AG04449 (cell line): ENCODE measurements at regions not wholly inside any gene's neighbourhood (a gene's known extent, or its start where the extent isn't known, plus 50 kb on each side); places are given as distances from the start of the nearest gene placed in this dataset.

Experiments
- CTCF ChIA-PET: fragments of 350-600 bp; formaldehyde crosslinking; extraction: SDS; loops from one replicate; lab custom pipeline; 2021; ENCODE audit warnings: antibody characterized with exemption; lab: Yijun Ruan, JAX
- POLR2A ChIA-PET: fragments of 400-600, 350-600 bp; formaldehyde crosslinking; extraction: SDS; loops from one replicate; lab custom pipeline; 2020; ENCODE audit warnings: antibody characterized with exemption, inconsistent platforms; lab: Yijun Ruan, JAX
- DNase-seq: peaks from one replicate; pipeline ENCODE4 v3.0.0-alpha.2; 2010; ENCODE audit warnings: low read depth, low spot score
- H3K4me3 ChIP-seq: 2 replicates; pipeline ENCODE4 v1.5.1; 2011; ENCODE audit warnings: low read depth, mild to moderate bottlenecking, control low read depth, low read length
- TF ChIP-seq, protein P1 (sequence below): IDR thresholded peaks from one replicate; pipeline ENCODE4 v1.5.1; 2011; ENCODE audit warnings: mild to moderate bottlenecking, moderate library complexity, low read length, control low read depth, inconsistent platforms; ENCODE audit not compliant: insufficient read depth; ENCODE audit errors: missing control alignments

DNA sequence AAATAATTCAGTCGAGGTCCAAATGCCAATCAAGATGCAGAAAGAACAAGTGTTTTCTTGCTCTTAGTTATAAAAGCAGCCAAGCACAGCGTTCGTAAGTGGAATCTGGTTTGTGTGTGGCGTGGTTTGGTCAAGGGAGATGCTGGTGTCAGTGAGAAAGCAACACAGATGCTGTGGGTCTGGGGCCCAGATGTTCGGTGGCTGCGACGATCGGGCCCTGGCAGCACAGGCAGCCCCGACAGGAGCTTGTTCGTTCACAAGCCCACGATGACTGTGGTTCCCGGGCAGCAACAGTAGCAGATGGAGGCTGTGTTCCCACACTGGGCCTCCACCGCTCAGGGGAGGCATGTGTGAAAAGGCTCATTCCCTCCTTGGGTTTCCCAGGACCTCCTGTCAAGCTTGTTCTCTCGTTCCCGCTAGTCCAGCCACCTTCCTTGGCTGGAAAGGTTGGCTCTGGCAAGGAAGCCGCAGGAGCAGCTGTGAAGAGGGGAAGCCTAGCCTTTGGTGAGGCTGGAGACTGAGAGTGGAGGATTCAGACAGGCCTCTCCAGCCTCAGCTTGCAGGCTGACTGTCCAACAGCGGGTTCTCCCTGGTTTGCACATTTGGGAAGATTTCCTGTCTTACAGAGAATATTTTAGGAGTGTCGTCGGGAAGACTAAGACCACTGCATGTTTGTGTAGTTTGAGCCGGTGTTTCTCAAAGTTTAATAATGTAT is 304.7 kb downstream of the QKI start:
- POLR2A ChIA-PET: no interaction called here
- TF ChIP-seq, protein P1, sequence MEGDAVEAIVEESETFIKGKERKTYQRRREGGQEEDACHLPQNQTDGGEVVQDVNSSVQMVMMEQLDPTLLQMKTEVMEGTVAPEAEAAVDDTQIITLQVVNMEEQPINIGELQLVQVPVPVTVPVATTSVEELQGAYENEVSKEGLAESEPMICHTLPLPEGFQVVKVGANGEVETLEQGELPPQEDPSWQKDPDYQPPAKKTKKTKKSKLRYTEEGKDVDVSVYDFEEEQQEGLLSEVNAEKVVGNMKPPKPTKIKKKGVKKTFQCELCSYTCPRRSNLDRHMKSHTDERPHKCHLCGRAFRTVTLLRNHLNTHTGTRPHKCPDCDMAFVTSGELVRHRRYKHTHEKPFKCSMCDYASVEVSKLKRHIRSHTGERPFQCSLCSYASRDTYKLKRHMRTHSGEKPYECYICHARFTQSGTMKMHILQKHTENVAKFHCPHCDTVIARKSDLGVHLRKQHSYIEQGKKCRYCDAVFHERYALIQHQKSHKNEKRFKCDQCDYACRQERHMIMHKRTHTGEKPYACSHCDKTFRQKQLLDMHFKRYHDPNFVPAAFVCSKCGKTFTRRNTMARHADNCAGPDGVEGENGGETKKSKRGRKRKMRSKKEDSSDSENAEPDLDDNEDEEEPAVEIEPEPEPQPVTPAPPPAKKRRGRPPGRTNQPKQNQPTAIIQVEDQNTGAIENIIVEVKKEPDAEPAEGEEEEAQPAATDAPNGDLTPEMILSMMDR: no peak
- CTCF ChIA-PET: no interaction called here

DNA sequence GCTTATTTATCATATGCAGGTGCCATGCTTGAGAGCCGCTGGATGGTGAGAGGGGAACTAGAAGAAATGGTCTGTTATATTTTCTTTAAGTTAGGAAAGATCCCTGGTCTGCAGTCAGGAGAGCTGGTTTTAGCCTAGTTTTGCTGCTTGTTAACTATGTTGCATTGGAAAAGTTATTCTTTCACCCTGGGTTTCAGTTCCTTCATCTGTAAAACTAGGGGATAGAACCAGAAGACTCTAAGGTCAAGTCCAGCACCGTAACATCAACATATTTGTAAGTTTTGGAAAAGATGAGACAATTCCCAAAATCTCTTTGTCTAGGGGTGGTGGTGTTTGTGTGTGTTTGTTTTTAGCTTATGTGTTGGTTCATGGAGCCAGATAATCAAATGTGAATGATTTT is 304.0 kb downstream of the QKI start:
- CTCF ChIA-PET: no interaction called here
- TF ChIP-seq, protein P1: no peak
- POLR2A ChIA-PET: no interaction called here
- no peak overlapping the region for H3K4me3 ChIP-seq
- no peak for DNase-seq

More for the DNA sequence above, 304.7 kb downstream of the QKI start:
- DNase-seq: no peak
- no peak overlapping the region for H3K4me3 ChIP-seq

DNA sequence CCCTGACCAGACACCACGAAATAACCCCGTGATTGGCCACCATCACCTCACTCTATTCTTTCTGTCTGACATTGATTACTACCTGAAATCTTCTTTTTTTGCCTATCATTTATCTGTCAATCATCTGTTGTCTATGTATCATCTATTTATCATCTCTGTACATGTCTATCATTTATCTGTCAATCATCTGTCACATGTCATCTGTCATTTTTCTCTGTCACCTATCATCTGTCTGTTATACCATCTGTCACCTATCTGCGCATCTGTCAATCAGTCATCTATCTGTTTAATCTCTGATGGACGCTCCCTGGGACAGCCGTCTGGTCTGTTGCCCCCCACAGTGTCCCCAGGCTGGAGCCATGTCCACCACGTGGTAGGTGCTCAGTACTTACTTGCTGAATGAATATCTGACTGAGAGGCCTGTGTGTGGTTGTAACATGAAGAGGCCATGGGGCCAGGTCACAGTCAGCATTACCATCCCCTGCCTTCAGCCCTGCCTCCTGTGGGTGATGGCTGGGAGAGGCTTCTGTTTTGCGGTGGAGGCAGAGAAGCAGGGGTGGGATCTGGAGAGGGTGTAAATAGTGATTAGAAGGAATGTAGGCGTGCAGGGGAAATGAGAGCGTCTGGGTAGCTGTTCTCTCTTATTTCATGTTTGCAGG is 302.7 kb downstream of the QKI start:
- CTCF ChIA-PET: no interaction called here
- POLR2A ChIA-PET: no interaction called here
- TF ChIP-seq, protein P1: no peak
- H3K4me3 ChIP-seq: no peak overlapping the region
- DNase-seq: no peak

DNA sequence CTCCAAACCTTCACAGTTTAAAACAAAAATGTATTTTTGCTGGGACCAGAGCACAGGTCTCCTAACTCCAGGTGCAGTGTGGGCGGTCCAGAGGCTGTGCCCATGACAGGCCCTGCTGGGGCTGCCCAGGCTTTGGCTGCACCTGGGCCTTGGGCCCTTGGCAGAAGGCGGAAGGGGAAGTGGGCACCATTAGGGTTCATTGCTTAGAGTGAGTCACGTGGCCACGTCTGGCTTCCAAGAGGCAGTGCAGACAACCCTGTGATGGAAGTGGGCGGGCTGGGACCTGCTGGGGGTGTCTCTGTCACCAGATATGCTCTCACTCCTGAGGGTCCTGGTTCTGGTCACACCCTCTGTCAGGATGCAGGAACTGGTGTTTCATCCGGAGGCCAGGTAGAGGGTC is 302.2 kb downstream of the QKI start:
- TF ChIP-seq, protein P1: no peak
- H3K4me3 ChIP-seq: no peak overlapping the region
- POLR2A ChIA-PET: no interaction called here
- CTCF ChIA-PET: no interaction called here
- no peak for DNase-seq

DNA sequence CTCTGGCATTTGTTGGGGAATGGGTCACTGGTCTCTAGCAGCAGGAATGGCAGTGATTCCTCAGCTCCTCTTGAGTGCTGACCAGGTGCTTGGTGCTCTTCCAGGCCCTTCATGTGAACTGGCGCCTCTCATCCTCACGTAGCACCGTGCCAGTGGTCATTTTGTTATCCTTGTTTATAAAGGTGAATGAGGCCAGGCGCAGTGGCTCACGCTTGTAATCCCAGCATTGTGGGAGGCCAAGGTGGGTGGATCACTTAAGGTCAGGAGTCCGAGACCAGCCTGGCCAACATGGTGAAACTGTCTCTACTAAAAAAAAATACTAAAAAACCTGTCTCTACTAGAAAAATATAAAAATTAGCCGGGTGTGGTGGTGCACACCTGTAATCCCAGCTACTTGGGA is 301.3 kb downstream of the QKI start:
- no peak for DNase-seq
- CTCF ChIA-PET: no interaction called here
- H3K4me3 ChIP-seq: no peak overlapping the region
- TF ChIP-seq, protein P1: no peak
- POLR2A ChIA-PET: no interaction called here

DNA sequence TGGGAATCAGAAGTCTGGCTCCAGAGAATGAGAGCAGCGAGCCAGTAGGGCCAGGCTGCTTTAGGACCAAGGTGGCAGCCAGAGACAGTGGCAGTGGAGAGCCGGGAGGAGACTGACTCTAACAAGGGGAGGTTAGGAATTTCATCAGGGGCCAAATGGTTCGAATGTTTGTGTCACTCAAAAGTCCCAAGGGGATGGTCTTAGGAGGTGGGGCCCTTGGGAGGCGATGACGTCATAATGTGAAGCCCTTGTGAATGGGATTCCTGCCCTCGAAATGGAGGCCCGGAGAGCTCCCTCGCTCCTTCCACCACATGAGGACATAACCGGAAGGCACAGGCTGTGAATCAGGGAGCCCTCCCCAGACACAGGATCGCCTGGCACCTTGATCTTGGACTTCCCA is 299.7 kb downstream of the QKI start:
- DNase-seq: no peak
- TF ChIP-seq, protein P1: no peak
- CTCF ChIA-PET: no interaction called here
- H3K4me3 ChIP-seq: no peak overlapping the region
- POLR2A ChIA-PET: no interaction called here
